Large intestine (tissue), 3 donors: ENCODE measurements at regions not wholly inside any gene's neighbourhood (a gene's known extent, or its start where the extent isn't known, plus 50 kb on each side); places are given as distances from the start of the nearest gene placed in this dataset.

Experiments used
- DNase-seq, 2 donors: peaks; one replicate each; pipeline versions ENCODE4 v3.0.0 to v3.0.0-alpha.2; 2013
- H3K27ac ChIP-seq: one replicate; pipeline ENCODE4 v1.5.1; 2013; ENCODE audit warnings: low read length
- H3K27me3 ChIP-seq: 2 replicates; pipeline ENCODE4 v1.6.1; 2013; ENCODE audit warnings: low read length; ENCODE audit not compliant: control insufficient read depth, insufficient read depth
- H3K36me3 ChIP-seq: 2 replicates; pipeline ENCODE4 v1.6.1; 2013; ENCODE audit warnings: low read length; ENCODE audit not compliant: control insufficient read depth, insufficient read depth
- H3K4me1 ChIP-seq: one replicate; pipeline ENCODE4 v1.6.1; 2013; ENCODE audit warnings: low read length; ENCODE audit not compliant: control insufficient read depth, insufficient read depth
- H3K4me3 ChIP-seq: one replicate; pipeline ENCODE4 v1.5.1; 2013; ENCODE audit warnings: low read length
- H3K9me3 ChIP-seq: one replicate; pipeline ENCODE4 v1.6.1; 2013; ENCODE audit warnings: mild to moderate bottlenecking, low read depth, low read length, moderate library complexity; ENCODE audit not compliant: control insufficient read depth
- WGBS: methylation state at CpG from one replicate; pipeline ENCODE4 v1.1.5; 2013; ENCODE audit warnings: low lambda C conversion rate; ENCODE audit not compliant: insufficient coverage; 5-methylcytosine and 5-hydroxymethylcytosine counted together

GRCh38 chr4:184879271-184879670, 53.5 kb upstream of the ACSL1 start:
- H3K4me1 ChIP-seq: no peaks in the 10 kb centered on the region
- no CpG with 5 or more reads among the region's 3 CpGs for WGBS
- no peaks in the 10 kb centered on the region for H3K36me3 ChIP-seq
- no peaks in the 10 kb centered on the region for H3K27me3 ChIP-seq
- no peaks in the 10 kb centered on the region for H3K9me3 ChIP-seq
- H3K27ac ChIP-seq: no peak overlapping the region
- H3K4me3 ChIP-seq: no peak overlapping the region
- DNase-seq: no peak

- WGBS: no CpG with 5 or more reads among the region's 10 CpGs
- peaks cover 7% of the 10 kb centered on the region for H3K4me1 ChIP-seq
- H3K27ac ChIP-seq: no peak overlapping the region
- no peaks in the 10 kb centered on the region for H3K36me3 ChIP-seq
- no peaks in the 10 kb centered on the region for H3K9me3 ChIP-seq
- no peaks in the 10 kb centered on the region for H3K27me3 ChIP-seq
- no peak overlapping the region for H3K4me3 ChIP-seq
- DNase-seq: no peak
Measured at GRCh38 chr4:184882276-184882675, 56.5 kb upstream of the ACSL1 start.

GRCh38 chr4:184883024-184883423, 57.3 kb upstream of the ACSL1 start:
- Histone ChIP-seq H3K4me1 (peaks cover 7% of the 10 kb centered on the region), H3K9me3 (no peaks in the 10 kb centered on the region), H3K4me3 (no peak overlapping the region), H3K27me3 (no peaks in the 10 kb centered on the region), H3K27ac (no peak overlapping the region), H3K36me3 (no peaks in the 10 kb centered on the region)
- no CpG with 5 or more reads among the region's 6 CpGs for WGBS
- no peak for DNase-seq

- H3K27me3 ChIP-seq: no peaks in the 10 kb centered on the region
- no peak overlapping the region for H3K27ac ChIP-seq
- no peak overlapping the region for H3K4me3 ChIP-seq
- 36% methylated on average over 2 of the region's 5 CpGs for WGBS
- H3K9me3 ChIP-seq: no peaks in the 10 kb centered on the region
- peaks cover 7% of the 10 kb centered on the region for H3K4me1 ChIP-seq
- no peaks in the 10 kb centered on the region for H3K36me3 ChIP-seq
- DNase-seq: peak; percentile 13 to 50
Measured at GRCh38 chr4:184884883-184885282, 59.1 kb upstream of the ACSL1 start.

GRCh38 chr4:184885602-184886001, 59.8 kb upstream of the ACSL1 start:
- Histone ChIP-seq H3K4me1 (peaks cover 7% of the 10 kb centered on the region), H3K4me3 (no peak overlapping the region), H3K27me3 (no peaks in the 10 kb centered on the region), H3K36me3 (no peaks in the 10 kb centered on the region), H3K27ac (no peak overlapping the region), H3K9me3 (no peaks in the 10 kb centered on the region)
- WGBS: no CpG with 5 or more reads among the region's 4 CpGs
- DNase-seq: no peak

GRCh38 chr4:184887333-184887732, 61.6 kb upstream of the ACSL1 start:
- no peak overlapping the region for H3K4me3 ChIP-seq
- H3K27me3 ChIP-seq: no peaks in the 10 kb centered on the region
- peak in 1 of 2 donors; percentile 18 for DNase-seq
- no peak overlapping the region for H3K27ac ChIP-seq
- H3K4me1 ChIP-seq: peaks cover 7% of the 10 kb centered on the region
- no peaks in the 10 kb centered on the region for H3K36me3 ChIP-seq
- no CpG with 5 or more reads among the region's 3 CpGs for WGBS
- H3K9me3 ChIP-seq: no peaks in the 10 kb centered on the region

- no CpG with 5 or more reads among the region's 6 CpGs for WGBS
- H3K4me3 ChIP-seq: no peak overlapping the region
- H3K9me3 ChIP-seq: no peaks in the 10 kb centered on the region
- DNase-seq: no peak
- H3K36me3 ChIP-seq: no peaks in the 10 kb centered on the region
- H3K4me1 ChIP-seq: peaks cover 7% of the 10 kb centered on the region
- no peaks in the 10 kb centered on the region for H3K27me3 ChIP-seq
- no peak overlapping the region for H3K27ac ChIP-seq
Measured at GRCh38 chr4:184887947-184888346, 62.2 kb upstream of the ACSL1 start.

GRCh38 chr4:184889666-184890335, 64.0 kb upstream of the ACSL1 start:
- H3K27me3 ChIP-seq: no peaks in the 10 kb centered on the region
- no peaks in the 10 kb centered on the region for H3K9me3 ChIP-seq
- no peak overlapping the region for H3K4me3 ChIP-seq
- no CpG with 5 or more reads among the region's 13 CpGs for WGBS
- no peak overlapping the region for H3K27ac ChIP-seq
- DNase-seq: no peak
- H3K36me3 ChIP-seq: no peaks in the 10 kb centered on the region
- peaks cover 4% of the 10 kb centered on the region for H3K4me1 ChIP-seq

- no peak overlapping the region for H3K4me3 ChIP-seq
- H3K27me3 ChIP-seq: no peaks in the 10 kb centered on the region
- no peaks in the 10 kb centered on the region for H3K9me3 ChIP-seq
- peaks cover 1% of the 10 kb centered on the region for H3K4me1 ChIP-seq
- no peaks in the 10 kb centered on the region for H3K36me3 ChIP-seq
- WGBS: 80% methylated on average over 1 of the region's 5 CpGs
- DNase-seq: no peak
- no peak overlapping the region for H3K27ac ChIP-seq
Measured at GRCh38 chr4:184890499-184890898, 64.7 kb upstream of the ACSL1 start.

GRCh38 chr4:184891816-184892397, 66.1 kb upstream of the ACSL1 start:
- Histone ChIP-seq H3K9me3 (no peaks in the 10 kb centered on the region), H3K36me3 (no peaks in the 10 kb centered on the region), H3K27me3 (no peaks in the 10 kb centered on the region), H3K27ac (no peak overlapping the region), H3K4me3 (no peak overlapping the region), H3K4me1 (no peaks in the 10 kb centered on the region)
- DNase-seq: no peak
- no CpG with 5 or more reads among the region's 2 CpGs for WGBS

- Histone ChIP-seq H3K4me3 (no peak overlapping the region), H3K9me3 (no peaks in the 10 kb centered on the region), H3K4me1 (no peaks in the 10 kb centered on the region), H3K36me3 (no peaks in the 10 kb centered on the region), H3K27ac (no peak overlapping the region), H3K27me3 (no peaks in the 10 kb centered on the region)
- 86% methylated on average over 3 of the region's 3 CpGs for WGBS
- DNase-seq: no peak
Measured at GRCh38 chr4:184892999-184893398, 67.2 kb upstream of the ACSL1 start.
